HepG2 (cell line): ENCODE measurements at regions not wholly inside any gene's neighbourhood (a gene's known extent, or its start where the extent isn't known, plus 50 kb on each side); places are given as distances from the start of the nearest gene placed in this dataset.

Source experiments
- FOXP4 ChIP-seq: sonication (generic); formaldehyde crosslinking; IDR thresholded peaks from 2 replicates; pipeline ENCODE4 v1.4.0; 2020; ENCODE audit warnings: missing genetic modification reagents
- MED1 ChIP-seq: sonication (generic); formaldehyde crosslinking; IDR thresholded peaks from 2 replicates; pipeline ENCODE4 v1.4.0; 2020; ENCODE audit warnings: missing genetic modification reagents
- NR2F2 ChIP-seq: IDR thresholded peaks from 2 replicates; pipeline ENCODE4 v1.6.1; 2012; ENCODE audit warnings: low read depth, inconsistent platforms, borderline replicate concordance
- SP2 ChIP-seq: sonication (generic); formaldehyde crosslinking; IDR thresholded peaks from 2 replicates; pipeline ENCODE4 v1.5.1; 2020; ENCODE audit warnings: mild to moderate bottlenecking, missing genetic modification reagents
- ZNF773 ChIP-seq: sonication (generic); formaldehyde crosslinking; IDR thresholded peaks from 2 replicates; pipeline ENCODE4 v1.4.0; 2020; ENCODE audit warnings: missing genetic modification reagents, borderline replicate concordance

DNA sequence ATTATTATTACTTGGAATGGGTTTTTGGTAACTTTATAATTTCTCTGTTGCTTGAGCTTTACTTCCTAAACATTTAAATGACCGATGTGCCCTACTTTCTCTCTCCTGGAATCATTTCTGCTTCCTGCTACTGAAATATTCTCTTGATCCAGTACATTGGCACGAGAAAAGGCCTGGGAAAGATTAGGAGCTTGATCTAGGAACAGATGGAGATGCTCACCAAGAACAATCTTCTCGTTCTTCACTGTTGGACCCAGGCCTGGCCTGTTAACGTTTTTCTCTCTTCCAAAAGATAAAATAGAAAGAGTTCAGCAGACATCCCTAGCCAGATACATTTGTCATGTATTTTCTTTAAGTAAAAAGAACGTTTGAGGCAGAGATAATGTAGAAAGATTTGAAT is 1356.8 kb upstream of the CRIM1 start:
- TF ChIP-seq NR2F2 (no peak), MED1 (CRISPR knock-in tag) (no peak), ZNF773 (CRISPR knock-in tag) (no peak), SP2 (CRISPR knock-in tag) (no peak), FOXP4 (CRISPR knock-in tag) (no peak)
